HG03342 (cell line): ENCODE measurements at regions not wholly inside any gene's neighbourhood (a gene's known extent, or its start where the extent isn't known, plus 50 kb on each side); places are given as distances from the start of the nearest gene placed in this dataset.
"Not testable (repeated sequence)": the region's sequence is repeated elsewhere in the genome, so short reads cannot be mapped to it uniquely, and the experiment has no call there.

ENCODE experiments used
- ATAC-seq: cut with Tn5 transposase; IDR thresholded peaks from one replicate; pipeline ENCODE4 v1.9.1; 2021; ENCODE audit warnings: mild to moderate bottlenecking, moderate library complexity; ENCODE audit not compliant: unreplicated experiment

GRCh38 chr15:88994286-88994685 lies 81.1 kb upstream of the MFGE8 start:
- no peak for ATAC-seq

GRCh38 chr15:88995449-88995848 lies 82.3 kb upstream of the MFGE8 start:
- ATAC-seq, result no peak

GRCh38 chr15:88997531-88997930 lies 84.4 kb upstream of the MFGE8 start:
- no peak for ATAC-seq

- no peak for ATAC-seq
These were observed 86.0 kb upstream of the MFGE8 start for GRCh38 chr15:88998980-88999713.

- not testable (repeated sequence) for ATAC-seq
These were observed 86.5 kb upstream of the ABHD2 start for GRCh38 chr15:89001708-89002275.

- peak; percentile 68 for ATAC-seq
These were observed 85.9 kb upstream of the ABHD2 start for GRCh38 chr15:89002281-89002761.

GRCh38 chr15:89002830-89003229 lies 85.4 kb upstream of the ABHD2 start:
- peak; percentile 13 for ATAC-seq

GRCh38 chr15:89003865-89004725 lies 84.2 kb upstream of the ABHD2 start:
- no peak for ATAC-seq

GRCh38 chr15:89004726-89005030 lies 83.6 kb upstream of the ABHD2 start:
- ATAC-seq, result no peak

- not testable (repeated sequence) for ATAC-seq
These were observed 80.7 kb upstream of the ABHD2 start for GRCh38 chr15:89007527-89007926.

GRCh38 chr15:89007989-89008388 lies 80.3 kb upstream of the ABHD2 start:
- no peak for ATAC-seq

- no peak for ATAC-seq
These were observed 79.2 kb upstream of the ABHD2 start for GRCh38 chr15:89009080-89009479.

- ATAC-seq, result no peak
These were observed 72.7 kb upstream of the ABHD2 start for GRCh38 chr15:89015412-89016097.

- ATAC-seq, result no peak
These were observed 71.7 kb upstream of the ABHD2 start for GRCh38 chr15:89016549-89017041.

- peak; percentile 69 for ATAC-seq
These were observed 70.7 kb upstream of the ABHD2 start for GRCh38 chr15:89017370-89018066.

GRCh38 chr15:89018207-89018606 lies 70.0 kb upstream of the ABHD2 start:
- ATAC-seq, result no peak

- no peak for ATAC-seq
These were observed 68.8 kb upstream of the ABHD2 start for GRCh38 chr15:89019436-89019835.

GRCh38 chr15:89021224-89021623 lies 67.0 kb upstream of the ABHD2 start:
- ATAC-seq, result no peak

GRCh38 chr15:89021886-89022285 lies 66.4 kb upstream of the ABHD2 start:
- ATAC-seq, result not testable (repeated sequence)

- ATAC-seq, result no peak
These were observed 64.8 kb upstream of the ABHD2 start for GRCh38 chr15:89023311-89023961.
